DOHH2 (cell line): ENCODE measurements at regions not wholly inside any gene's neighbourhood (a gene's known extent, or its start where the extent isn't known, plus 50 kb on each side); places are given as distances from the start of the nearest gene placed in this dataset.
"Not testable (repeated sequence)": the region's sequence is repeated elsewhere in the genome, so short reads cannot be mapped to it uniquely, and the experiment has no call there.

ENCODE experiments used
- H3F3A ChIP-seq: fragments of 200-600 bp; sonication (generic), shearing (Covaris generic); 2 replicates; pipeline ENCODE4 v1.6.0; 2016; ENCODE audit warnings: antibody characterized with exemption, mild to moderate bottlenecking; ENCODE audit not compliant: control insufficient read depth, insufficient read depth
- H3K27ac ChIP-seq: fragments of 200-600 bp; sonication (generic); 2 replicates; pipeline ENCODE4 v1.5.1; 2014; ENCODE audit warnings: low read depth, mild to moderate bottlenecking, low read length, moderate library complexity
- H3K27me3 ChIP-seq: fragments of 200-600 bp; sonication (generic); 2 replicates; pipeline ENCODE4 v1.6.1; 2014; ENCODE audit warnings: mild to moderate bottlenecking, low read length, mixed read lengths; ENCODE audit not compliant: control insufficient read depth
- H3K36me3 ChIP-seq: fragments of 200-600 bp; sonication (generic); 2 replicates; pipeline ENCODE4 v1.6.1; 2014; ENCODE audit warnings: mild to moderate bottlenecking, low read length, moderate library complexity, mixed read lengths; ENCODE audit not compliant: control insufficient read depth
- H3K4me1 ChIP-seq: fragments of 200-600 bp; sonication (generic); 2 replicates; pipeline ENCODE4 v1.6.1; 2014; ENCODE audit warnings: mild to moderate bottlenecking, low read length, mixed read lengths; ENCODE audit not compliant: control insufficient read depth
- H3K4me2 ChIP-seq: fragments of 200-600 bp; sonication (generic); 2 replicates; pipeline ENCODE4 v1.6.0; 2014; ENCODE audit warnings: mild to moderate bottlenecking, low read length, moderate library complexity
- H3K4me3 ChIP-seq: fragments of 200-600 bp; sonication (generic); 2 replicates; pipeline ENCODE4 v1.5.1; 2014; ENCODE audit warnings: mild to moderate bottlenecking, low read length, mixed read lengths
- H3K79me2 ChIP-seq: fragments of 200-600 bp; sonication (generic); 2 replicates; pipeline ENCODE4 v1.6.1; 2014; ENCODE audit warnings: mild to moderate bottlenecking, low read length, mixed read lengths; ENCODE audit not compliant: control insufficient read depth
- H3K9me2 ChIP-seq: fragments of 200-600 bp; sonication (generic); replicated peaks from 2 replicates; pipeline ENCODE4 v1.6.1; 2014; ENCODE audit warnings: mild to moderate bottlenecking, low read length, mixed read lengths; ENCODE audit not compliant: control insufficient read depth
- H3K9me3 ChIP-seq: fragments of 200-600 bp; sonication (generic); 2 replicates; pipeline ENCODE4 v1.6.1; 2014; ENCODE audit warnings: antibody characterized with exemption, low read length, mixed read lengths; ENCODE audit not compliant: control insufficient read depth, insufficient read depth
- H4K20me1 ChIP-seq: fragments of 200-600 bp; sonication (generic); 2 replicates; pipeline ENCODE4 v1.6.0; 2014; ENCODE audit warnings: low read depth, mild to moderate bottlenecking, antibody characterized with exemption, low read length, moderate library complexity; ENCODE audit not compliant: control insufficient read depth, insufficient read depth
- EZH2phosphoT487 ChIP-seq: fragments of 200-600 bp; sonication (generic); IDR thresholded peaks from 2 replicates; pipeline ENCODE4 v1.6.1; 2017; ENCODE audit warnings: borderline replicate concordance, mild to moderate bottlenecking, antibody characterized with exemption, low read length, moderate library complexity, mixed read lengths
- TF ChIP-seq, protein P1 (sequence below): fragments of 200-600 bp; sonication (generic); IDR thresholded peaks from one replicate; pipeline ENCODE4 v1.5.1; 2014; ENCODE audit warnings: antibody characterized with exemption, mild to moderate bottlenecking, low read depth, low read length; ENCODE audit not compliant: poor library complexity, severe bottlenecking

DNA sequence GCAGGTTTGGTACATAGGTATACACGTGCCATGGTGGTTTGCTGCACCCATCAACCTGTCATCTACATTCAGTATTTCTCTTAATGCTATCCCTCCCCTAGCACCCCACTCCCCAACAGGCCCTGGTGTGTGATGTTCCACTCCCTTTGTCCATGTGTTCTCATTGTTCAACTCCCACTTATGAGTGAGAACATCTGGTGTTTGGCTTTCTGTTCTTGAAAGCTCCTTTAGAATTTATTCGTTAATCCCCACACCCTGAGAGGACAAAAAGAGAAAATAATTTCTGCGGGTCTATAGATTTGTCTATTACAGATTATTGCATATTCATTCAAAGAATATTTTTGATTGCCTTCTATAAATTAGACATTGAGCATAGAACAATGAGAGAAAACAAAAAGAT lies 455.5 kb downstream of the PLPP3 start:
- Histone ChIP-seq H3K4me3 (no peak overlapping the region), H3K4me2 (no peak overlapping the region), H3K27ac (no peak overlapping the region), H3K9me2 (no peaks in the 10 kb centered on the region), H3F3A (no peaks in the 10 kb centered on the region), H3K36me3 (no peaks in the 10 kb centered on the region), H4K20me1 (no peaks in the 10 kb centered on the region), H3K79me2 (no peaks in the 10 kb centered on the region), H3K27me3 (no peaks in the 10 kb centered on the region), H3K4me1 (no peaks in the 10 kb centered on the region), H3K9me3 (peaks cover 3% of the 10 kb centered on the region; the same call in 1 of the 2 replicates)
- TF ChIP-seq, protein P1, sequence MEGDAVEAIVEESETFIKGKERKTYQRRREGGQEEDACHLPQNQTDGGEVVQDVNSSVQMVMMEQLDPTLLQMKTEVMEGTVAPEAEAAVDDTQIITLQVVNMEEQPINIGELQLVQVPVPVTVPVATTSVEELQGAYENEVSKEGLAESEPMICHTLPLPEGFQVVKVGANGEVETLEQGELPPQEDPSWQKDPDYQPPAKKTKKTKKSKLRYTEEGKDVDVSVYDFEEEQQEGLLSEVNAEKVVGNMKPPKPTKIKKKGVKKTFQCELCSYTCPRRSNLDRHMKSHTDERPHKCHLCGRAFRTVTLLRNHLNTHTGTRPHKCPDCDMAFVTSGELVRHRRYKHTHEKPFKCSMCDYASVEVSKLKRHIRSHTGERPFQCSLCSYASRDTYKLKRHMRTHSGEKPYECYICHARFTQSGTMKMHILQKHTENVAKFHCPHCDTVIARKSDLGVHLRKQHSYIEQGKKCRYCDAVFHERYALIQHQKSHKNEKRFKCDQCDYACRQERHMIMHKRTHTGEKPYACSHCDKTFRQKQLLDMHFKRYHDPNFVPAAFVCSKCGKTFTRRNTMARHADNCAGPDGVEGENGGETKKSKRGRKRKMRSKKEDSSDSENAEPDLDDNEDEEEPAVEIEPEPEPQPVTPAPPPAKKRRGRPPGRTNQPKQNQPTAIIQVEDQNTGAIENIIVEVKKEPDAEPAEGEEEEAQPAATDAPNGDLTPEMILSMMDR: no peak
- TF ChIP-seq EZH2phosphoT487: no peak

DNA sequence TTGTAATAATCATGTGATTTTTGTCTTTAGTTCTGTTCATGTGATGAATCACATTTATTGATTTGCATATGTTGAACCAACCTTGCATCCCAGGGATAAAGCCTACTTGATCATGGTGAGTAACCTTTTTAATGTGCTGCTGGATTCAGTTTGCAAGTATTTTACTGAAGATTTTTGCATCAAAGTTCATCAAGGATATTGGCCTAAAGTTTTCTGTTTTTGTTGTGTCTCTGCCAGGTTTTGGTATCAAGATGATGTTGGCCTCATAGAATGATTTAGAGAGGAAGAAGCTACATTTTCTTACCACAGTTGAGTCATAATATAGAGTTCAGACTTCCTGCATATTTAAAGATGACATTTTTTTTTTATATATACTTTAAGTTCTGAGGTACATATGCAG lies 455.9 kb downstream of the PLPP3 start:
- TF ChIP-seq, protein P1: no peak
- TF ChIP-seq EZH2phosphoT487: no peak
- Histone ChIP-seq H3K36me3 (no peaks in the 10 kb centered on the region), H3K79me2 (no peaks in the 10 kb centered on the region), H4K20me1 (no peaks in the 10 kb centered on the region), H3K4me1 (no peaks in the 10 kb centered on the region), H3K4me3 (no peak overlapping the region), H3F3A (no peaks in the 10 kb centered on the region), H3K9me3 (peaks cover 3% of the 10 kb centered on the region; the same call in 1 of the 2 replicates), H3K9me2 (no peaks in the 10 kb centered on the region), H3K27ac (no peak overlapping the region), H3K27me3 (no peaks in the 10 kb centered on the region), H3K4me2 (no peak overlapping the region)

DNA sequence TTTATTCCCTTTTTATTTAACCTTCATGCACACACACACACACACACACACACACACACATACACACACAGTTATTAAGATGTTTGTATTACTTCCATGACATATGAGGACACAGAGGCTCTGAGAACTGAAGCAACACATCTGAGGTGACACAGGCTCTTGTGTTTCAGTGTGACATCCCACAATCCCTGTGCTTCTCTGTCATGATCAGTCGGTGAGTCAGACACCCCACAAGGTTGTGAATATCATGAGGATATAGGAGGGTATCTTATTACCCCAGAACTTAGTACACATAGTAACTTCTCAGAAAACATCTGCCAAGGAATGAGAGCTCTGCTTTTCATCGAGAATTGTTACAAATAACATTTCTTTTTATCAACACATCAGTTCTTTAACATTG lies 459.3 kb downstream of the PLPP3 start:
- no peak for TF ChIP-seq EZH2phosphoT487
- TF ChIP-seq, protein P1: no peak
- no peaks in the 10 kb centered on the region for H3K4me1 ChIP-seq
- H3K4me2 ChIP-seq: no peak overlapping the region
- no peaks in the 10 kb centered on the region for H3K27me3 ChIP-seq
- peaks cover 3% of the 10 kb centered on the region; the same call in 1 of the 2 replicates for H3K9me3 ChIP-seq
- H3K9me2 ChIP-seq: no peaks in the 10 kb centered on the region
- H3K36me3 ChIP-seq: no peaks in the 10 kb centered on the region
- no peak overlapping the region for H3K4me3 ChIP-seq
- H3K27ac ChIP-seq: no peak overlapping the region
- H3K79me2 ChIP-seq: no peaks in the 10 kb centered on the region
- H3F3A ChIP-seq: no peaks in the 10 kb centered on the region
- no peaks in the 10 kb centered on the region for H4K20me1 ChIP-seq

DNA sequence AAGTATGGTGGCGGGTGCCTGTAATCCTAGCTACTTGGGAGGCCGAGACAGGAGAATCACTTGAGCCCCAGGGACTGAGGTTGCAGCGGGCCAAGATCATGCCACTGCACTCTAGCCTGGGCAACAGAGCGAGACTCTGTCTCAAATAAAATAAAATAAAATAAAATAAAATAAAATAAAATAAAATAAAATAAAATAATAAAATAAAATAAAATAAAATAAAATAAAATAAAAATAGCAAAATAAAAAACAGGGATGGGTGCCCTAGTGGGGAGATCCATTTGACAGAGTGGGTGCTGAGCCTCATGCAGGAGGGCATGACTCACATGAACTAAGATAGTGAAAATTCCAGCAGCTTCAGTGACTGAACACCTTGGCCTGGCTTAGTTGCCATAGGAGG lies 460.7 kb downstream of the PLPP3 start:
- H3K9me2 ChIP-seq, H3K4me2 ChIP-seq, H3F3A ChIP-seq, H4K20me1 ChIP-seq, H3K79me2 ChIP-seq, H3K27me3 ChIP-seq, H3K9me3 ChIP-seq, H3K4me1 ChIP-seq, H3K4me3 ChIP-seq, H3K27ac ChIP-seq, H3K36me3 ChIP-seq: not testable (repeated sequence)
